ENCODE measurements at regions not wholly inside any gene's neighbourhood (a gene's known extent, or its start where the extent isn't known, plus 50 kb on each side); places are given as distances from the start of the nearest gene placed in this dataset.

DNA sequence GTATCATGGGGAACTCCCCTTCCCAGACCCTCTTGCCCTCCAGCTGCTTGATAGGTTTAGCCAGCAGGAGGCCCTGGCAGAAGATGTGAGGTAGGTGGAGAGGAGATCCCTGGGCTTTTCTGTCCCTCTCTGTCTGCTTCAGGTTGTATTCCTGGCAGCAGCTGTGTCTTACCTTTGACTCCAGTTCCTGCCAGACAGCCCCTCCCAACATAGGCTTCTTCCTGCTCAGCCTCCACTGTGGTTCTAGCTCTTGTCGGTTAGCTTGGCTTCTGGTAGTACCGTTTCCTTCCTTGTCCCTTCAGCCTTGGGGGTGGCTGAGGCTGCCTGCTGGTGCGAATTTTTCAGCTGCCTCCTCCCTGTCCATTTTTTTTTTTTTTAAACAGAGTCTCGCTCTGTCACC is 215.7 kb upstream of the CRY1 start:
- H4K5ac ChIP-seq (ENCODE audit: insufficient read length, low read depth, low read length), result no peak overlapping the region
- H3K14ac ChIP-seq (ENCODE audit: insufficient read length), result no peak overlapping the region
- FAIRE-seq (no peak), DNase-seq (ENCODE audit: low read depth in 1 of 2, low spot score in 2 of 2) (no peak)
- ChIA-PET CTCF (ENCODE audit: partially characterized antibody) (interaction anchor here (0.7 to 1.8 kb wide), 2 partner anchors 177 to 182 kb away, joined by 3 to 5 read pairs; no protein-coding TSS in a partner anchor), POLR2A (ENCODE audit: partially characterized antibody) (interaction anchor here (0.7 kb wide), 2 partner anchors 99 to 447 kb away, joined by 3 read pairs; no protein-coding TSS in a partner anchor)
- H3K79me1 ChIP-seq (ENCODE audit: low read depth, low read length), result no peaks in the 10 kb centered on the region
- no peak overlapping the region for H4K91ac ChIP-seq (replicated peaks; ENCODE audit: insufficient read length, low read length)
- peaks cover 0 to 8% (median 1%) of the 10 kb centered on the region in 4 experiments; a peak in 4 of 7 replicates for H3K4me1 ChIP-seq (replicated peaks in 1 of 4; ENCODE audit: control insufficient read depth in 3 of 4, insufficient read depth in 4 of 4, low read length in 3 of 4)
- H3K18ac ChIP-seq (ENCODE audit: extremely low read depth, low read length), result no peak overlapping the region
- no peak overlapping the region for H2BK5ac ChIP-seq (ENCODE audit: low read depth, low read length)
- no peak overlapping the region for H2BK20ac ChIP-seq (ENCODE audit: low read length)
- no peaks in the 10 kb centered on the region; a peak in 1 of 4 replicates for H3K9me3 ChIP-seq (ENCODE audit: insufficient read depth in 2 of 2, low read depth in 1 of 2, low read length in 1 of 2)
- H2BK15ac ChIP-seq (ENCODE audit: low read length), result no peak overlapping the region
- no peaks in the 10 kb centered on the region for H3K79me2 ChIP-seq (ENCODE audit: control insufficient read depth in 1 of 2, insufficient read depth in 2 of 2, low read length in 2 of 2)
- no peak overlapping the region for H3K23ac ChIP-seq (ENCODE audit: insufficient read length)
- H2AK5ac ChIP-seq (ENCODE audit: low read depth, low read length), result no peak overlapping the region
- no peak overlapping the region for H2AFZ ChIP-seq (ENCODE audit: low read length)
- no peak overlapping the region for H3K27ac ChIP-seq (ENCODE audit: low read depth, low read length)
- no peaks in the 10 kb centered on the region for H3K36me3 ChIP-seq (ENCODE audit: control insufficient read depth in 2 of 4, insufficient read depth in 4 of 4, low read length in 3 of 4)
- H2BK120ac ChIP-seq (replicated peaks; ENCODE audit: low read depth, low read length), result no peak overlapping the region
- no peak overlapping the region for H3K4ac ChIP-seq (replicated peaks; ENCODE audit: insufficient read length, low read depth, low read length)
- TF ChIP-seq BCL11A (IDR thresholded peaks at IDR 0.05; ENCODE audit: low read depth in 2 of 2, low read length in 2 of 2) (no peak), TBP (IDR thresholded peaks at IDR 0.05; ENCODE audit: low read depth, low read length) (no peak), SRF (IDR thresholded peaks at IDR 0.05; ENCODE audit: low read depth, low read length) (no peak), ASH2L (IDR thresholded peaks at IDR 0.05; ENCODE audit: low read length) (no peak), SIN3A (conservative IDR thresholded peaks at IDR 0.05 in 1 of 2, IDR thresholded peaks at IDR 0.05 in 1 of 2; ENCODE audit: low read depth in 1 of 2, low read length in 2 of 2) (no peak), PHF8 (conservative IDR thresholded peaks at IDR 0.05; ENCODE audit: low read depth, low read length) (no peak), RAD21 (IDR thresholded peaks at IDR 0.05 in 1 of 2, conservative IDR thresholded peaks at IDR 0.05 in 1 of 2; ENCODE audit: low read depth in 2 of 2, low read length in 2 of 2) (no peak), KDM1A (IDR thresholded peaks at IDR 0.05; ENCODE audit: borderline replicate concordance, low read length) (no peak)
- TF ChIP-seq, protein P1, sequence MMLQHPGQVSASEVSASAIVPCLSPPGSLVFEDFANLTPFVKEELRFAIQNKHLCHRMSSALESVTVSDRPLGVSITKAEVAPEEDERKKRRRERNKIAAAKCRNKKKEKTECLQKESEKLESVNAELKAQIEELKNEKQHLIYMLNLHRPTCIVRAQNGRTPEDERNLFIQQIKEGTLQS (IDR thresholded peaks at IDR 0.05; ENCODE audit: insufficient read depth, low read depth, low read length), result no peak
- no peak overlapping the region for H3K4me3 ChIP-seq (ENCODE audit: extremely low read depth in 1 of 4, insufficient read depth in 2 of 4, low read depth in 3 of 4, low read length in 4 of 4)
- WGBS, 2 experiments (ENCODE audit: extremely low coverage in 1 of 2, insufficient coverage in 1 of 2, insufficient read length in 1 of 2, insufficient replicate concordance in 2 of 2, low coverage in 1 of 2, low lambda C conversion rate in 2 of 2, missing lambda C conversion rate in 1 of 2), result 97% methylated on average over 3 of the region's 4 CpGs; no CpG with 5 or more reads in 1 of the 2 experiments
- no peak overlapping the region for H3K4me2 ChIP-seq (ENCODE audit: insufficient read depth in 1 of 2, low read depth in 2 of 2, low read length in 2 of 2)
- no peaks in the 10 kb centered on the region for H4K20me1 ChIP-seq (replicated peaks in 1 of 2; ENCODE audit: control insufficient read depth in 1 of 2, insufficient read depth in 2 of 2, low read length in 2 of 2)
- peaks cover 0 to 2% (median 0%) of the 10 kb centered on the region in 4 experiments; a peak in 1 of 7 replicates for H3K27me3 ChIP-seq (replicated peaks in 1 of 4; ENCODE audit: control insufficient read depth in 3 of 4, extremely low read depth in 1 of 4, insufficient read depth in 3 of 4, low read length in 3 of 4)
- no peaks in the 10 kb centered on the region for H3K23me2 ChIP-seq (ENCODE audit: low read depth, low read length)
- no peak overlapping the region for H3K56ac ChIP-seq (replicated peaks; ENCODE audit: insufficient read length, low read depth, low read length)
- H2BK12ac ChIP-seq (ENCODE audit: low read depth, low read length), result peak overlapping the region; percentile 69; the same call in 1 of the 2 replicates
- H4K8ac ChIP-seq (ENCODE audit: extremely low read depth, insufficient read depth, low read length), result no peak overlapping the region
- no peak overlapping the region for H3K9ac ChIP-seq (replicated peaks in 1 of 4; ENCODE audit: extremely low read depth in 1 of 4, low read depth in 3 of 4, low read length in 3 of 4)

All from H1 (cell line).